ENCODE measurements at regions not wholly inside any gene's neighbourhood (a gene's known extent, or its start where the extent isn't known, plus 50 kb on each side); places are given as distances from the start of the nearest gene placed in this dataset.

GRCh38 chr9:26470284-26470683 lies 422.3 kb downstream of the CAAP1 start:
- Histone ChIP-seq H3K9ac (no peak overlapping the region), H3K9me2 (no peaks in the 10 kb centered on the region), H3F3A (replicated peaks; ENCODE audit: insufficient read depth) (no peaks in the 10 kb centered on the region), H3K9me3 (no peaks in the 10 kb centered on the region), H3K27ac (ENCODE audit: low read depth in 2 of 2, low read length in 1 of 2) (no peak overlapping the region), H2AFZ (ENCODE audit: low read depth) (no peak overlapping the region), H3K4me3 (ENCODE audit: low read depth in 2 of 2, low read length in 1 of 2) (no peak overlapping the region), H3K79me2 (ENCODE audit: insufficient read depth) (no peaks in the 10 kb centered on the region), H4K20me1 (ENCODE audit: insufficient read depth) (no peaks in the 10 kb centered on the region), H3K27me3 (ENCODE audit: insufficient read depth) (no peaks in the 10 kb centered on the region), H3K4me1 (ENCODE audit: control insufficient read depth in 1 of 2, insufficient read depth in 2 of 2, low read depth in 1 of 2, low read length in 1 of 2) (no peaks in the 10 kb centered on the region), H3K4me2 (no peak overlapping the region), H3K36me3 (replicated peaks in 1 of 2; ENCODE audit: control insufficient read depth in 1 of 2, insufficient read depth in 2 of 2, low read length in 1 of 2) (no peaks in the 10 kb centered on the region)
- DNase-seq, result no peak
- no peak for TF ChIP-seq EP300 (IDR thresholded peaks at IDR 0.05; ENCODE audit: borderline replicate concordance in 1 of 2, low read depth in 1 of 2, low read length in 1 of 2)
- no peak for TF ChIP-seq MEF2A (IDR thresholded peaks at IDR 0.05; ENCODE audit: borderline replicate concordance, low read depth)
- no peak for TF ChIP-seq REST (IDR thresholded peaks at IDR 0.05; ENCODE audit: low read depth, low read length)
- TF ChIP-seq CTCF (IDR thresholded peaks at IDR 0.05), result no peak
- no peak for TF ChIP-seq ZBTB33 (IDR thresholded peaks at IDR 0.05; ENCODE audit: borderline replicate concordance, low read depth)
- no peak for TF ChIP-seq IRF3 (IDR thresholded peaks at IDR 0.05; ENCODE audit: low read depth, low read length)
- no peak for TF ChIP-seq FOXJ3 (CRISPR knock-in tag; IDR thresholded peaks at IDR 0.05)
- no peak for TF ChIP-seq NFIC (IDR thresholded peaks at IDR 0.05; ENCODE audit: borderline replicate concordance)
- TF ChIP-seq MAX (IDR thresholded peaks at IDR 0.05; ENCODE audit: low read depth), result no peak
- TF ChIP-seq YY1 (IDR thresholded peaks at IDR 0.05; ENCODE audit: low read depth), result no peak
- no peak for TF ChIP-seq POLR2AphosphoS5 (IDR thresholded peaks at IDR 0.05; ENCODE audit: low read depth, low read length)
- no peak for TF ChIP-seq PBX3 (IDR thresholded peaks at IDR 0.05)
- TF ChIP-seq EZH2phosphoT487 (IDR thresholded peaks at IDR 0.05; ENCODE audit: borderline replicate concordance, low read depth), result no peak
- TF ChIP-seq FOXM1 (IDR thresholded peaks at IDR 0.05; ENCODE audit: low read depth), result no peak
- POLR2A ChIA-PET, result no interaction called here
- CTCF ChIA-PET, result no interaction called here
- WGBS (ENCODE audit: low lambda C conversion rate), result 6% methylated on average over 2 of the region's 2 CpGs

Measured in SK-N-SH (cell line).